Body of pancreas (tissue), 4 donors: ENCODE measurements at regions not wholly inside any gene's neighbourhood (a gene's known extent, or its start where the extent isn't known, plus 50 kb on each side); places are given as distances from the start of the nearest gene placed in this dataset.

Experiments
- ATAC-seq: fragments of 150-250 bp; one replicate; pipeline ENCODE4 v1.9.1; 2016
- DNase-seq, 4 donors: peaks; one replicate each; pipeline ENCODE4 v3.0.0-alpha.2; 2019
- H3K27ac ChIP-seq, 4 donors: fragments of 200-600 bp; sonication (generic); 1 replicate in 3 of 4; 2 replicates in 1 of 4; pipeline versions ENCODE4 v1.5.1 to v1.6.1; 2016 to 2019; ENCODE audit warnings: mild to moderate bottlenecking in 1 of 4, mixed read lengths in 1 of 4, moderate library complexity in 1 of 4
- H3K27me3 ChIP-seq, 2 donors: fragments of 200-600 bp; sonication (generic); one replicate each; pipeline ENCODE4 v1.6.0; 2016; ENCODE audit warnings: mild to moderate bottlenecking in 1 of 2
- H3K36me3 ChIP-seq, 2 donors: fragments of 200-600 bp; sonication (generic); replicated peaks in 1 of 2; 2 replicates each; pipeline ENCODE4 v1.5.1; 2016; ENCODE audit warnings: low read depth in 2 of 2; ENCODE audit not compliant: insufficient read depth in 1 of 2
- H3K4me1 ChIP-seq: fragments of 200-600 bp; sonication (generic); one replicate; pipeline ENCODE4 v1.6.0; 2016
- H3K4me3 ChIP-seq, 2 donors: fragments of 200-600 bp; sonication (generic); 1 replicate in 1 of 2; 2 replicates in 1 of 2; pipeline ENCODE4 v1.5.1; 2016 to 2019
- H3K9me3 ChIP-seq, 3 donors: fragments of 200-600 bp; sonication (generic); 1 replicate in 2 of 3; 2 replicates in 1 of 3; pipeline ENCODE4 v1.5.1; 2016
- POLR2A ChIP-seq, 3 donors: fragments of 450-650 bp; IDR thresholded peaks; one replicate each; pipeline ENCODE4 v1.6.1; 2016; ENCODE audit warnings: antibody characterized with exemption in 3 of 3, mild to moderate bottlenecking in 2 of 3
- WGBS, 2 donors: methylation state at CpG; one replicate each; pipeline ENCODE4 v1.1.5; 2017; 5-methylcytosine and 5-hydroxymethylcytosine counted together
- intact Hi-C: fragments of 100-400 bp; cut with DNase I; formaldehyde crosslinking; loops from one replicate; pipeline ENCODE4 v1.15.1; 2023
- TF ChIP-seq, protein P1 (sequence below), 7 experiments: fragments of 450-650 bp in 4 of 7; fragments of 200-600 bp in 3 of 7; sonication (generic) in 3 of 7; IDR thresholded peaks; one replicate each; pipeline ENCODE4 v1.5.1; 2016 to 2019; ENCODE audit warnings: antibody characterized with exemption in 7 of 7

GRCh38 chr1:232529747-232530146 is 100.2 kb downstream of the SIPA1L2 start:
- H3K9me3 ChIP-seq, result no peaks in the 10 kb centered on the region
- no peaks in the 10 kb centered on the region for H3K36me3 ChIP-seq
- WGBS, 2 donors, result 90% methylated on average over 2 of the region's 2 CpGs
- no peak overlapping the region for H3K27ac ChIP-seq
- intact Hi-C loops, result no loop called here
- no peaks in the 10 kb centered on the region for H3K4me1 ChIP-seq
- H3K4me3 ChIP-seq, result no peak overlapping the region
- DNase-seq, result no peak
- no peaks in the 10 kb centered on the region for H3K27me3 ChIP-seq
- TF ChIP-seq POLR2A (IDR thresholded peaks at IDR 0.05), result no peak
- TF ChIP-seq, protein P1, sequence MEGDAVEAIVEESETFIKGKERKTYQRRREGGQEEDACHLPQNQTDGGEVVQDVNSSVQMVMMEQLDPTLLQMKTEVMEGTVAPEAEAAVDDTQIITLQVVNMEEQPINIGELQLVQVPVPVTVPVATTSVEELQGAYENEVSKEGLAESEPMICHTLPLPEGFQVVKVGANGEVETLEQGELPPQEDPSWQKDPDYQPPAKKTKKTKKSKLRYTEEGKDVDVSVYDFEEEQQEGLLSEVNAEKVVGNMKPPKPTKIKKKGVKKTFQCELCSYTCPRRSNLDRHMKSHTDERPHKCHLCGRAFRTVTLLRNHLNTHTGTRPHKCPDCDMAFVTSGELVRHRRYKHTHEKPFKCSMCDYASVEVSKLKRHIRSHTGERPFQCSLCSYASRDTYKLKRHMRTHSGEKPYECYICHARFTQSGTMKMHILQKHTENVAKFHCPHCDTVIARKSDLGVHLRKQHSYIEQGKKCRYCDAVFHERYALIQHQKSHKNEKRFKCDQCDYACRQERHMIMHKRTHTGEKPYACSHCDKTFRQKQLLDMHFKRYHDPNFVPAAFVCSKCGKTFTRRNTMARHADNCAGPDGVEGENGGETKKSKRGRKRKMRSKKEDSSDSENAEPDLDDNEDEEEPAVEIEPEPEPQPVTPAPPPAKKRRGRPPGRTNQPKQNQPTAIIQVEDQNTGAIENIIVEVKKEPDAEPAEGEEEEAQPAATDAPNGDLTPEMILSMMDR (IDR thresholded peaks at IDR 0.05), result no peak
- ATAC-seq, result no peak

DNA sequence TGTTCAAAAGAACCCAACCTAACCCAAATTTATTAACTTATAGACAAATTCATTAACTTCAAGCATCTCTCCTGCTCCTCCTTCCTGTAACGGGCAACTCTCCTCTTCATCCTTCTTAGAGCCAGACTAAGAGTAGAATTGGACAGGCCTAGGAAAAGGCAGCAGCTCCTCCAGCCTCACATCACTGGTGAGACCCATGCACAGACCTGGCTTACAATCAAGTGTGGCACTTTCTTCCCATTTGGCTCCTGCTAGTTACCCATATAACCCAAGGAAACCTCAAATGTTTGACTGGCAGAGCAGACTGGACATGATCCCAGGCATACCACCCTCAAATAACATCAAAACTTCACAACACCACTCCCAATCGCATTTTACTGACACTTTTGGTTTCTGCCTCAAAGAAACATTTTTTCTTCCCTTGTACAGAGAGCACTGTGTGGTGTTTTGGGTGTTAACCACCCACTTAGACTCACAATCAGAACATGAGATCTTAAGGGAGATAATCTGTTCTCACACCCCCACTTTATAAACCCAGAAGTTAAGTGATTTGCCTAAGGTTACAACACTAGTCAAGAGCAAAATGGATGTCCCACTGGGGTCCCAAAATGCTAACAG is 101.4 kb downstream of the SIPA1L2 start:
- no peak for TF ChIP-seq POLR2A (IDR thresholded peaks at IDR 0.05)
- TF ChIP-seq, protein P1 (IDR thresholded peaks at IDR 0.05), result no peak
- Histone ChIP-seq H3K4me1 (no peaks in the 10 kb centered on the region), H3K27ac (no peak overlapping the region), H3K9me3 (no peaks in the 10 kb centered on the region), H3K27me3 (no peaks in the 10 kb centered on the region), H3K36me3 (no peaks in the 10 kb centered on the region), H3K4me3 (no peak overlapping the region)
- intact Hi-C loops, result no loop called here
- DNase-seq, result no peak
- no peak for ATAC-seq
- WGBS, 2 donors, result 86% methylated on average over 2 of the region's 2 CpGs

- intact Hi-C loops, result no loop called here
- Histone ChIP-seq H3K4me1 (no peaks in the 10 kb centered on the region), H3K36me3 (no peaks in the 10 kb centered on the region), H3K4me3 (no peak overlapping the region), H3K27ac (no peak overlapping the region), H3K27me3 (no peaks in the 10 kb centered on the region), H3K9me3 (no peaks in the 10 kb centered on the region)
- no peak for ATAC-seq
- no peak for DNase-seq
- WGBS, 2 donors, result 72 to 81% methylated on average over 2 of the region's 2 CpGs
- TF ChIP-seq, protein P1 (IDR thresholded peaks at IDR 0.05), result no peak
- TF ChIP-seq POLR2A (IDR thresholded peaks at IDR 0.05), result no peak
Observed at GRCh38 chr1:232524056-232524455, 105.9 kb downstream of the SIPA1L2 start.

- Histone ChIP-seq H3K4me1 (no peaks in the 10 kb centered on the region), H3K27me3 (no peaks in the 10 kb centered on the region), H3K27ac (no peak overlapping the region), H3K36me3 (no peaks in the 10 kb centered on the region), H3K9me3 (no peaks in the 10 kb centered on the region), H3K4me3 (no peak overlapping the region)
- 82 to 90% methylated on average over 1 of the region's 1 CpG for WGBS, 2 donors
- TF ChIP-seq, protein P1 (IDR thresholded peaks at IDR 0.05), result no peak
- no peak for TF ChIP-seq POLR2A (IDR thresholded peaks at IDR 0.05)
- ATAC-seq (no peak), DNase-seq (no peak)
- intact Hi-C loops, result no loop called here
Observed at GRCh38 chr1:232522189-232522588, 107.7 kb downstream of the SIPA1L2 start.

DNA sequence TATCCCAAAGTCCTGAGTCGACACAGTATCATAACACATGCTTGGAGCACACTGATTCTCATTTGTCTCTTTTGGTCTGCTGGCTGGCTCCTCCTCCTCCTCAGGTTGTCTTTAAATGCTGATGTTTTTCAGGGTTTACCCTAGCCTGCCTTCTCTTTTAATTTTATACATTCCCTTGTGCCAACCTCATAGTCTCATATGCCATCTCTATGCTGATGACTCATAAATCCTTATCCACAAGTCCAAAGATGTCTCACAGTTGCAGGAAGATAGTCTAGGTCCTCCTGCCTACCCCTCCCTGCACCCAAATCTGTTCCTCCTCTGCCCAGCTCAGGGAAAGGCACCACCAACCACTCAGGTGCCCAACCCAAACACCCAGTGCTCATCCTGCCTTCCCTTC is 108.3 kb downstream of the SIPA1L2 start:
- no peak for ATAC-seq
- H3K9me3 ChIP-seq, result no peaks in the 10 kb centered on the region
- no peaks in the 10 kb centered on the region for H3K27me3 ChIP-seq
- H3K4me3 ChIP-seq, result no peak overlapping the region
- no peak for DNase-seq
- no peaks in the 10 kb centered on the region for H3K36me3 ChIP-seq
- WGBS, 2 donors, result 80 to 88% methylated on average over 1 of the region's 1 CpG
- intact Hi-C loops, result no loop called here
- TF ChIP-seq, protein P1 (IDR thresholded peaks at IDR 0.05), result no peak
- TF ChIP-seq POLR2A (IDR thresholded peaks at IDR 0.05), result no peak
- H3K4me1 ChIP-seq, result no peaks in the 10 kb centered on the region
- no peak overlapping the region for H3K27ac ChIP-seq
